GM21717 (cell line): ENCODE measurements at regions not wholly inside any gene's neighbourhood (a gene's known extent, or its start where the extent isn't known, plus 50 kb on each side); places are given as distances from the start of the nearest gene placed in this dataset.

Experiments used
- ATAC-seq: cut with Tn5 transposase; IDR thresholded peaks from one replicate; pipeline ENCODE4 v1.9.1; 2021; ENCODE audit warnings: mild to moderate bottlenecking, moderate library complexity; ENCODE audit not compliant: unreplicated experiment

- ATAC-seq, result no peak
Measured at GRCh38 chr10:129389194-129389593, 77.8 kb upstream of the MGMT start.

GRCh38 chr10:129390147-129390546 lies 76.9 kb upstream of the MGMT start:
- ATAC-seq, result no peak

GRCh38 chr10:129390726-129391125 lies 76.3 kb upstream of the MGMT start:
- no peak for ATAC-seq

- no peak for ATAC-seq
Measured at GRCh38 chr10:129391464-129391863, 75.6 kb upstream of the MGMT start.

GRCh38 chr10:129392855-129393254 lies 74.2 kb upstream of the MGMT start:
- ATAC-seq, result no peak

- ATAC-seq, result no peak
Measured at GRCh38 chr10:129393812-129394211, 73.2 kb upstream of the MGMT start.

GRCh38 chr10:129394518-129395328 lies 72.3 kb upstream of the MGMT start:
- ATAC-seq, result no peak

- ATAC-seq, result no peak
Measured at GRCh38 chr10:129396021-129396722, 70.9 kb upstream of the MGMT start.

GRCh38 chr10:129397198-129397974 lies 69.7 kb upstream of the MGMT start:
- no peak for ATAC-seq

GRCh38 chr10:129398711-129399141 lies 68.3 kb upstream of the MGMT start:
- no peak for ATAC-seq

GRCh38 chr10:129400426-129400825 lies 66.6 kb upstream of the MGMT start:
- no peak for ATAC-seq

GRCh38 chr10:129402459-129402858 lies 64.6 kb upstream of the MGMT start:
- ATAC-seq, result no peak

- no peak for ATAC-seq
Measured at GRCh38 chr10:129404091-129404490, 63.0 kb upstream of the MGMT start.

GRCh38 chr10:129405389-129405788 lies 61.7 kb upstream of the MGMT start:
- ATAC-seq, result no peak

GRCh38 chr10:129410688-129411392 lies 56.2 kb upstream of the MGMT start:
- ATAC-seq, result no peak

- no peak for ATAC-seq
Measured at GRCh38 chr10:129411393-129411705, 55.7 kb upstream of the MGMT start.

- ATAC-seq, result no peak
Measured at GRCh38 chr10:129411772-129412171, 55.3 kb upstream of the MGMT start.

GRCh38 chr10:129413024-129413423 lies 54.0 kb upstream of the MGMT start:
- ATAC-seq, result no peak

GRCh38 chr10:129415215-129416140 lies 51.6 kb upstream of the MGMT start:
- no peak for ATAC-seq

- no peak for ATAC-seq
Measured at GRCh38 chr10:129416155-129416554, 50.9 kb upstream of the MGMT start.
